ES-I3 (cell line): ENCODE measurements at regions not wholly inside any gene's neighbourhood (a gene's known extent, or its start where the extent isn't known, plus 50 kb on each side); places are given as distances from the start of the nearest gene placed in this dataset.
"Not testable (repeated sequence)": the region's sequence is repeated elsewhere in the genome, so short reads cannot be mapped to it uniquely, and the experiment has no call there.

Experiments used
- H3K36me3 ChIP-seq: 2 replicates; pipeline ENCODE4 v1.6.1; 2013; ENCODE audit warnings: mild to moderate bottlenecking, low read length, control low read depth, moderate library complexity; ENCODE audit not compliant: insufficient read depth
- H3K4me1 ChIP-seq: 2 replicates; pipeline ENCODE4 v1.6.1; 2013; ENCODE audit warnings: mild to moderate bottlenecking, control low read depth, low read length; ENCODE audit not compliant: insufficient read depth
- H3K9ac ChIP-seq: 2 replicates; pipeline ENCODE4 v1.6.1; 2013; ENCODE audit warnings: low read depth, mild to moderate bottlenecking, low read length, moderate library complexity
- H3K9me3 ChIP-seq: 2 replicates; pipeline ENCODE4 v1.6.1; 2013; ENCODE audit warnings: mild to moderate bottlenecking, low read length, moderate library complexity; ENCODE audit not compliant: control insufficient read depth, insufficient read depth

- Histone ChIP-seq H3K4me1 (no peaks in the 10 kb centered on the region), H3K9ac (no peak overlapping the region), H3K36me3 (no peaks in the 10 kb centered on the region), H3K9me3 (no peaks in the 10 kb centered on the region)
Measured at GRCh38 chr3:86785386-86785785, 205.6 kb downstream of the VGLL3 start.

DNA sequence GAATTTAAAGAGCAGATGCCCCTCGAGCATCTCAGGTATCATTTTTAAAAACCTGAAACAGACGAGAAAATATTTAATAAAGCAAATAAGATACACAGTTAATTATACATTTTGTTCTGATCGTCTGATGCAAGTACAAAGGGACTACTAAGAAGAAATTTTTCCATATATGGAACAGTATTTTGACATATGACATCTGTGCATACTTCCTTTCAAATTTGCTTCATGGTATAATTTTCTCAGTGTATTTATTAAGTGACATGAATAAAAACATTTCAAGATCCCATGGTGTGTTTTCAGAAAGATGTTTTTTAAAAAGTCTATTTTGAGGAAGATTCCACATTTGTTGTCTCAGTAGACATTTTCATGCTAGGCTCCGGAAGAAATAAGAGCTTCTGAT, 208.1 kb downstream of the VGLL3 start:
- H3K9me3 ChIP-seq: no peaks in the 10 kb centered on the region
- no peaks in the 10 kb centered on the region for H3K36me3 ChIP-seq
- no peak overlapping the region for H3K9ac ChIP-seq

GRCh38 chr3:86782286-86782685, 208.7 kb downstream of the VGLL3 start:
- no peak overlapping the region for H3K9ac ChIP-seq
- no peaks in the 10 kb centered on the region for H3K4me1 ChIP-seq
- H3K9me3 ChIP-seq: no peaks in the 10 kb centered on the region
- H3K36me3 ChIP-seq: no peaks in the 10 kb centered on the region

More for the DNA sequence above, 208.1 kb downstream of the VGLL3 start:
- H3K4me1 ChIP-seq: no peaks in the 10 kb centered on the region

DNA sequence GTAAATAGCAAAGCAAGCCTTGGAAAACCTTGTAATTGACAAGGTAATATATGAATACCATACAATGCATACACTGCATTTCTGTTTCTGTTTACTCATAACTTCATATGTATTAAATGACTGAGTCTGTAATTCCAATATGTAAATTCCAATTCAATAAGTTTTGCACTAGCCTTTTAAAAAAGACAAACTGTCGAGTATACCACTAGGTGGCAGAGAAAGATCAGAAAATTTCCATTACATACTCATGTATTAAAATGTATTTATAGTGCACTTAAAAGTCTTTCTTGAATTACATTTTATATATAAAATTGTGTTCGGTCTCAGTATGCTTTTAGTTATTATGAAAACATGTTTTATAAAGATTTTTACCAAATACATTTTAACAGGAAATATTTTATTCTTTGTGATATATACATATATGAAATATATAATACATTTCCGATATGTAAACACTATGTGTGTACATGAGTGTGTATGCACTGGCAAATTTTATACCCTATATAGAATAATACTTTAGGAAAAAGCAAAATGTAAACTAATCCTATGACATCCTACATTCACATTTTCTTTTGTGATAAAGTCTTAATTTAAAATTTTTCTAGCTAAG, 216.8 kb downstream of the VGLL3 start:
- Histone ChIP-seq H3K36me3 (no peaks in the 10 kb centered on the region), H3K4me1 (no peaks in the 10 kb centered on the region), H3K9me3 (no peaks in the 10 kb centered on the region), H3K9ac (no peak overlapping the region)

- Histone ChIP-seq H3K36me3 (no peaks in the 10 kb centered on the region), H3K9me3 (no peaks in the 10 kb centered on the region)
Measured at GRCh38 chr3:86772699-86773098, 218.2 kb downstream of the VGLL3 start.

GRCh38 chr3:86771741-86772512, 219.0 kb downstream of the VGLL3 start:
- no peaks in the 10 kb centered on the region for H3K9me3 ChIP-seq
- H3K4me1 ChIP-seq: no peaks in the 10 kb centered on the region
- no peaks in the 10 kb centered on the region for H3K36me3 ChIP-seq
- H3K9ac ChIP-seq: no peak overlapping the region

More at GRCh38 chr3:86772699-86773098, 218.2 kb downstream of the VGLL3 start:
- no peaks in the 10 kb centered on the region for H3K4me1 ChIP-seq
- no peak overlapping the region for H3K9ac ChIP-seq

DNA sequence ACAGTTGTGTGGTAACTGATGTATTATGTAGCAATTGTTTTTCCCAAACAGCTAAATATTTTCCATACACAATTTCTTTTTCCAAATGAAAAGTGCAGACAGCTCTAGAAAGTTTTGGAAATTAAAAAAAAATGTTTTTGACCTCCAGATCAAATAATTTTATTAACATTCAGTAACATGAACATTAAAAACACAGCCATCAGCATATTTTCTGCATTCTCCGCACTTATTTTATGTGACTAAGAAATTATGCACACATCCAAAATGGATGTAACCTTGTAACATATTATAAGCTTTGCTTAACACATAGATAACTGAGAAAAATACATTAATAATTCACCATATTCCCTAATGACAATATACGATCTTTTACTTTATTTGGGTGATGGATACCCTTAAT, 224.6 kb downstream of the VGLL3 start:
- H3K9ac ChIP-seq: no peak overlapping the region
- H3K9me3 ChIP-seq: no peaks in the 10 kb centered on the region
- no peaks in the 10 kb centered on the region for H3K36me3 ChIP-seq
- H3K4me1 ChIP-seq: peaks cover 9% of the 10 kb centered on the region; the same call in 1 of the 2 replicates

GRCh38 chr3:86757322-86758179, 233.4 kb downstream of the VGLL3 start:
- H3K36me3 ChIP-seq, H3K9ac ChIP-seq, H3K9me3 ChIP-seq, H3K4me1 ChIP-seq: not testable (repeated sequence)

- no peaks in the 10 kb centered on the region for H3K4me1 ChIP-seq
- H3K36me3 ChIP-seq: no peaks in the 10 kb centered on the region
- no peak overlapping the region for H3K9ac ChIP-seq
- no peaks in the 10 kb centered on the region for H3K9me3 ChIP-seq
Measured at GRCh38 chr3:86748015-86748414, 242.9 kb downstream of the VGLL3 start.

- H3K9me3 ChIP-seq: no peaks in the 10 kb centered on the region
- H3K9ac ChIP-seq: no peak overlapping the region
- H3K36me3 ChIP-seq: no peaks in the 10 kb centered on the region
- H3K4me1 ChIP-seq: no peaks in the 10 kb centered on the region
Measured at GRCh38 chr3:86744051-86744450, 246.9 kb downstream of the VGLL3 start.

DNA sequence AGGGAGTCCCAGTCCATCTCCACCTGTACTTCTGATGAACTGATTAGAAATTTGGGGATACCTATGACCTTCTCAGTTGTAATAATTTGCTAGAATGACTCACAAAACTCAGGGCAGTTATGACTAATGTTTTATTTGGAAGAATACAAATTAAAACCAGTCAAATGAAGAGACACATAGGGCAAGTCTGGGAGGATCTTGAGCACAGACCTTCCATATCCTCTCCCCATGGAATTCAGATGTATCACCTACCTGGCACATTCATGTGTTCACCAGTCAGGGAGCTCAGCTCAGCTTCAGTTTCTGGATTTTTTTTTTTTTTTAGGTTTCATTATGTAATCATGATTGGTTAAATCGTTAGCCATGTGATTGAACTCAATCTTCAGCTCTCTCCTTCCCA, 247.7 kb downstream of the VGLL3 start:
- no peaks in the 10 kb centered on the region for H3K4me1 ChIP-seq

GRCh38 chr3:86740751-86741150, 250.2 kb downstream of the VGLL3 start:
- Histone ChIP-seq H3K36me3 (no peaks in the 10 kb centered on the region), H3K9ac (no peak overlapping the region), H3K4me1 (no peaks in the 10 kb centered on the region), H3K9me3 (no peaks in the 10 kb centered on the region)

More for the DNA sequence above, 247.7 kb downstream of the VGLL3 start:
- no peaks in the 10 kb centered on the region for H3K36me3 ChIP-seq
- H3K9ac ChIP-seq: no peak overlapping the region
- H3K9me3 ChIP-seq: no peaks in the 10 kb centered on the region

GRCh38 chr3:86739244-86739643, 251.7 kb downstream of the VGLL3 start:
- Histone ChIP-seq H3K4me1 (no peaks in the 10 kb centered on the region), H3K9ac (no peak overlapping the region; the same call in 1 of the 2 replicates), H3K9me3 (no peaks in the 10 kb centered on the region), H3K36me3 (no peaks in the 10 kb centered on the region)

GRCh38 chr3:86738684-86739083, 252.3 kb downstream of the VGLL3 start:
- H3K36me3 ChIP-seq: no peaks in the 10 kb centered on the region
- no peaks in the 10 kb centered on the region for H3K9me3 ChIP-seq
- no peak overlapping the region for H3K9ac ChIP-seq
- H3K4me1 ChIP-seq: no peaks in the 10 kb centered on the region
